ENCODE measurements at regions not wholly inside any gene's neighbourhood (a gene's known extent, or its start where the extent isn't known, plus 50 kb on each side); places are given as distances from the start of the nearest gene placed in this dataset.

DNA sequence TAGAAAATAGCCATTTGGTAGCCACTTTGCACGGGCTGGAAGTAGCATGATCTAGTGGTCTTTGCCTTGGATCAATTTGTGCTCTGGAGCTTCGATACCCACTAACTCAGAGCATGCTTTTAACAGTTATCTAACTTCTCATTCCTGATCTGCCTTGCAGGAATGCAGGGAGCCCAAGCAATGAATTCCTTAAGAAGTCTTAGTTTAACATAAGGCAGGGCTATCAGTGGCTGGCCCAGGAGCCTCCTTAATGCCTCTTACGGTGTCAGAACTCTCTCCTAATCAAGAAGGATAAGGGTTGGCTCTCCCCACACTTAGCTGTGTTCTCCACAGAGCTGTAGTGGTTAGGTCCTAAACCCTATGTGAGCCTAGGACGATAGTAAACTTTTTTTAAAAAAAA, 95.8 kb upstream of the TBCA start:
- TF ChIP-seq, protein P1, sequence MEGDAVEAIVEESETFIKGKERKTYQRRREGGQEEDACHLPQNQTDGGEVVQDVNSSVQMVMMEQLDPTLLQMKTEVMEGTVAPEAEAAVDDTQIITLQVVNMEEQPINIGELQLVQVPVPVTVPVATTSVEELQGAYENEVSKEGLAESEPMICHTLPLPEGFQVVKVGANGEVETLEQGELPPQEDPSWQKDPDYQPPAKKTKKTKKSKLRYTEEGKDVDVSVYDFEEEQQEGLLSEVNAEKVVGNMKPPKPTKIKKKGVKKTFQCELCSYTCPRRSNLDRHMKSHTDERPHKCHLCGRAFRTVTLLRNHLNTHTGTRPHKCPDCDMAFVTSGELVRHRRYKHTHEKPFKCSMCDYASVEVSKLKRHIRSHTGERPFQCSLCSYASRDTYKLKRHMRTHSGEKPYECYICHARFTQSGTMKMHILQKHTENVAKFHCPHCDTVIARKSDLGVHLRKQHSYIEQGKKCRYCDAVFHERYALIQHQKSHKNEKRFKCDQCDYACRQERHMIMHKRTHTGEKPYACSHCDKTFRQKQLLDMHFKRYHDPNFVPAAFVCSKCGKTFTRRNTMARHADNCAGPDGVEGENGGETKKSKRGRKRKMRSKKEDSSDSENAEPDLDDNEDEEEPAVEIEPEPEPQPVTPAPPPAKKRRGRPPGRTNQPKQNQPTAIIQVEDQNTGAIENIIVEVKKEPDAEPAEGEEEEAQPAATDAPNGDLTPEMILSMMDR (IDR thresholded peaks at IDR 0.05), result no peak
- Mint-ChIP-seq H3K4me1 (ENCODE audit: unreplicated experiment) (peaks cover 2% of the 10 kb centered on the region), H3K36me3 (ENCODE audit: unreplicated experiment) (no peaks in the 10 kb centered on the region), H3K4me3 (ENCODE audit: unreplicated experiment) (no peak overlapping the region), H3K27me3 (ENCODE audit: unreplicated experiment) (peaks cover 2% of the 10 kb centered on the region), H3K9me3 (ENCODE audit: unreplicated experiment) (no peaks in the 10 kb centered on the region), H3K27ac (ENCODE audit: unreplicated experiment) (no peak overlapping the region)
- DNase-seq (ENCODE audit: extremely low spot score, unreplicated experiment), result no peak

- no peaks in the 10 kb centered on the region for H3K36me3 Mint-ChIP-seq (ENCODE audit: unreplicated experiment)
- peaks cover 2% of the 10 kb centered on the region for H3K4me1 Mint-ChIP-seq (ENCODE audit: unreplicated experiment)
- TF ChIP-seq, protein P1 (IDR thresholded peaks at IDR 0.05), result no peak
- DNase-seq (ENCODE audit: extremely low spot score, unreplicated experiment), result no peak
- H3K4me3 Mint-ChIP-seq (ENCODE audit: unreplicated experiment), result no peak overlapping the region
- H3K27ac Mint-ChIP-seq (ENCODE audit: unreplicated experiment), result no peak overlapping the region
- H3K27me3 Mint-ChIP-seq (ENCODE audit: unreplicated experiment), result peaks cover 2% of the 10 kb centered on the region
- no peaks in the 10 kb centered on the region for H3K9me3 Mint-ChIP-seq (ENCODE audit: unreplicated experiment)
These were observed 94.9 kb upstream of the TBCA start for GRCh38 chr5:77871016-77871415.

GRCh38 chr5:77869116-77869798, 93.1 kb upstream of the TBCA start:
- H3K27ac Mint-ChIP-seq (ENCODE audit: unreplicated experiment), result no peak overlapping the region
- no peaks in the 10 kb centered on the region for H3K36me3 Mint-ChIP-seq (ENCODE audit: unreplicated experiment)
- H3K9me3 Mint-ChIP-seq (ENCODE audit: unreplicated experiment), result no peaks in the 10 kb centered on the region
- TF ChIP-seq, protein P1 (IDR thresholded peaks at IDR 0.05), result no peak
- H3K4me3 Mint-ChIP-seq (ENCODE audit: unreplicated experiment), result no peak overlapping the region
- peaks cover 2% of the 10 kb centered on the region for H3K4me1 Mint-ChIP-seq (ENCODE audit: unreplicated experiment)
- H3K27me3 Mint-ChIP-seq (ENCODE audit: unreplicated experiment), result peaks cover 2% of the 10 kb centered on the region
- no peak for DNase-seq (ENCODE audit: extremely low spot score, unreplicated experiment)

DNA sequence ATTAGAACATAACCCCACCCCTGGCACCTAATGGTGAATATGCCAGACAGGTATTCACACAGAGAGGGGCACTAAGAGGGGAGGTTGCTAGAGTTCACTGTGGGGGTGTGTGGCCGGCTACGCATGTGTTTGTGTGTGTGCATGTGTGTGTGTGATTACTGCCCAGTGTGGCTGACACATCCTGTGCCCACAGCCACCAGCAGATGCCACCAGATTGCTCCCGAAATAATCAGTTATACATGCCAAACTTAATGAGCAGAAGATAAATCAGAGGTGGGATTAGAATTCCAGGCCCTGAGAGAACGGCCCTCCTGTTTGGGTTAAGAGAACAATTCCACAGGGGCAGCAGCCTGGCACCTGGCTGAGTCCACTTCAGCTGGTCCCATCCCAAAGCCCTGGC, 91.8 kb upstream of the TBCA start:
- no peak overlapping the region for H3K4me3 Mint-ChIP-seq (ENCODE audit: unreplicated experiment)
- peaks cover 2% of the 10 kb centered on the region for H3K4me1 Mint-ChIP-seq (ENCODE audit: unreplicated experiment)
- H3K36me3 Mint-ChIP-seq (ENCODE audit: unreplicated experiment), result no peaks in the 10 kb centered on the region
- H3K27ac Mint-ChIP-seq (ENCODE audit: unreplicated experiment), result no peak overlapping the region
- TF ChIP-seq, protein P1 (IDR thresholded peaks at IDR 0.05), result no peak
- H3K9me3 Mint-ChIP-seq (ENCODE audit: unreplicated experiment), result no peaks in the 10 kb centered on the region
- DNase-seq (ENCODE audit: extremely low spot score, unreplicated experiment), result no peak
- peaks cover 6% of the 10 kb centered on the region for H3K27me3 Mint-ChIP-seq (ENCODE audit: unreplicated experiment)

DNA sequence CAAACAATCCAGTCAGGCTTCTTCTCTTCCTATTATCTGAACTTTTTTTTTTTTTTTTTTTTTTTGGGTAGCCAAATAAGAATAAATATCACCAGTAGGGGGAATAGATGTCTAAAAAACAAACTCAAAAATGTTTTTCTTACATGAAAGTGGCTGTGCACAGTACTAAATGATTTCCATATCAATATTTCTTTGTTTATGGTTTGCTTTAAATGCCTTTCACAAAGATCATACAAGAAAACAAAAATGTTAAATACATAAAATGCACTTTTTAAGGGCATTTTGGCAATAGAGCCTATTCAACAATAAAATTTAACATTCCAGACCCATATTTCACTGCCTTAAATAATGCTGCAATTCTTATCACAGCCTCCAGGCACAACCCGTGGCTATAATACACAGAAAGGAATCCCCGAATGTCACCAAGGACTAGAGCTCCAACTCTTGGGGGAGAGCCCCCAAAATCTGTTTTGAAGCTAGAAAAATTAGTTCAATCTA, 91.1 kb upstream of the TBCA start:
- H3K27ac Mint-ChIP-seq (ENCODE audit: unreplicated experiment), result no peak overlapping the region
- H3K4me3 Mint-ChIP-seq (ENCODE audit: unreplicated experiment), result no peak overlapping the region
- no peak for DNase-seq (ENCODE audit: extremely low spot score, unreplicated experiment)
- TF ChIP-seq, protein P1 (IDR thresholded peaks at IDR 0.05), result peak; percentile 41
- H3K9me3 Mint-ChIP-seq (ENCODE audit: unreplicated experiment), result no peaks in the 10 kb centered on the region
- no peaks in the 10 kb centered on the region for H3K36me3 Mint-ChIP-seq (ENCODE audit: unreplicated experiment)
- H3K4me1 Mint-ChIP-seq (ENCODE audit: unreplicated experiment), result peaks cover 2% of the 10 kb centered on the region
- H3K27me3 Mint-ChIP-seq (ENCODE audit: unreplicated experiment), result peaks cover 10% of the 10 kb centered on the region

Data from osteocyte (in vitro differentiated cells).